NCI-H526 treated with DMSO at 0.1 percent for 48 hours (cell line): ENCODE measurements at regions not wholly inside any gene's neighbourhood (a gene's known extent, or its start where the extent isn't known, plus 50 kb on each side); places are given as distances from the start of the nearest gene placed in this dataset.
"Not testable (repeated sequence)": the region's sequence is repeated elsewhere in the genome, so short reads cannot be mapped to it uniquely, and the experiment has no call there.

Experiments used
- DNase-seq: peaks from one replicate; lab custom pipeline; 2025; lab: John Stamatoyannopoulos, UW

DNA sequence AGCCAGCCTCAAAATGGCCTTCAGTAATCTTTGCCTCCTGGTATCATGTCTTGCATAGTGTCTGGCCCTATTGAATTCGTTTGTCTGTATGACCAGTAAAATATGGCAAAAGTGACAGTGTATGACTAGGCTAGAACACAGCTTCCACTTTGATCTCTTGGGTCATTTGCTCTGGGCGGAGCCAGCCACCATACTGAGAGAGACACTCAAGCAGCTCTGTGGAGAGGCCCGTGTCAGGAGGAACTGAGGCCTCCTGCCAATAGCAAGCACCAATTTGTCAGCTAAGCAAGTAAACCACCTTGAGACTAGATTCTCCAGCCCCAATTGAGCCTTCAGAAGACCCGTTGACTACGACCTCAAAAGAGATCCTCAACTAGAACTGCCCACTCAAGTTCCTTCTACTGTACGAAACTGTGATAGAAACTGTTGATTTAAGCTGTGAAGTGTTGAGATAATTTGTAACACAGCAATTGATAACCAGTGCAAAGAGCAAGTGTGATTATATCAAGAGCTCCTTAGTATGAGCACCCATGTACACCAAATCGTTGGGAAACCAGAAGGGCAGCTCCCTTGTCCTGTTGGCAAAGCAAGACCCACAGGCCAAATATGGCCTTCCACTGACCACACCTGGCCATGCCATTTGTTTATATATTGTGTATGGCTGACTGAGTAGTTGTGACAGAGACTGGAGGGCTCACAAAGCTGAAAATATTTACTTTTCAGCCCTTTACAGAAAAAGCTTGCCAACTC lies 52.7 kb upstream of the SERBP1 start:
- no peak for DNase-seq

GRCh38 chr1:67484492-67484891 lies 54.3 kb upstream of the SERBP1 start:
- no peak for DNase-seq

DNA sequence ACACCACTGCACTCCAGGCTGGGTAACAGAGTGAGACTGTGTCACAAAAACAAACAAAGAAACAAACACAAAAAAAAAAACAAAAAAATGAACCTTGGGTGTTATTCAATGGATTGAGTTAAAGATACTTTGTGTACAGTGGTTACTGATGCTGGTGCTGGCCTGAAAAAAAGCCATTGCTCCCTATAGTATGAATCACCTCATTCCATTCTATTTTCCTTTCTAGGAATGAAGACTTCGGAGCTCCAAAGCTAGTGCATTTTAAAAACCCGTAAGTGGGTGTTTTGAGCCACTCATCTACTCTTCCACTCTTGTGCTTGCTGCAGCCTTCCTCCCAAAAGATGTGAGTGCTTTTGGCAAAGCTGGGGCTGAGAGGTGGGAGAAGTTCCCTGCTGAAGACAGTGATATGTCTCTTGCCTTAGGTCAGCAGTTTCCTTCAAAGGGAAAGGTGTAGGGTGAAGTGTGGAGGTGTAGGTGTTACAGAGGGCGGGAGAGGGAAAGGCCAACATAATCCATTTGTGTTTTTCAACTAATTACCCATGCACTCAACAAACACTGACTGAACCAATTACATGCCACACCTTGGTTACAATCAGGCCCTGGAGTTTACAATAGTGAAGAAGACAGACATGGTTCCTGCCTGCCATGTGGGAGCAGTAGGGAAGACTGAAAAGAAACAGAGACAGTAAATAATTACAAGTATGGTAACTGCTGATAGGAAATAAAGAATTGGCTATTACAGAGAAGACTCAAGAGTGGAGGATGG lies 55.0 kb upstream of the SERBP1 start:
- DNase-seq, result no peak

GRCh38 chr1:67489643-67490042 lies 59.4 kb upstream of the SERBP1 start:
- DNase-seq, result peak; percentile 77

GRCh38 chr1:67491280-67491679 lies 61.1 kb upstream of the SERBP1 start:
- DNase-seq, result no peak

DNA sequence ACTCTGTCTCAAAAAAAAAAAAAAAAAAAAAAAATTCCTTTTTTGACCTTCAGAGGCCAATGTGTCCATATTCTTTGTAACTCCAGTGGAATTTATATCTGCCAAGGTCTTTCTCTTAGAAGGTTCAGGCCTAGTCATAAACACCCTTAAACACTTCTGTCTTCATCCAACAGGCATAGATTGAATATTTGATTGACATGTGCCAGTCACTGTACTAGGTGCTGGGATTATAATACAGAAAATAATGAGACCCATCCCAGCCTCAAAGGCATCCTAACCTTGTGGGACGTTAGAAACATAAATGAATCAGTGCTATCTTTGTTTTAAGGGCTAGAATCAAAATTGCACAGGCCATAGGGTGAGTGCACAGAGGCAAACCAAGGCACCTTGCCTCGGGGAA lies 62.9 kb upstream of the SERBP1 start:
- DNase-seq, result no peak

DNA sequence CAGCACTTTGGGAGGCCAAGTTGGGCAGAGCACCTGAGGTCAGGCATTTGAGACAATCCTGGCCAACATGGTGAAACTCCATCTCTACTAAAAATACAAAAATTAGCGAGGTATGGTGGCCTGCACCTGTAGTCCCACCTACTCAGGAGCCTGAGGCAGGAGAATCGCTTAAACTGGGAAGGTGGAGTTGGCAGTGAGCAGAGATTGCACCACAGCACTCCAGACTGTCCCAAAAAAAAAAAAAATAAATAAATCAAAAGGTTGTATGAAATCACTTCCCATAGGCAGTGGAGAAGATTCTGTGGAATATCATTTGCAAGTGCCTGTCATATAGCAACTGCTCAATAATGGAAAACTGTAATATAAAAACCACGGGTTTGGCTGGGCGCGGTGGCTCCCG lies 65.1 kb upstream of the SERBP1 start:
- DNase-seq, result no peak

DNA sequence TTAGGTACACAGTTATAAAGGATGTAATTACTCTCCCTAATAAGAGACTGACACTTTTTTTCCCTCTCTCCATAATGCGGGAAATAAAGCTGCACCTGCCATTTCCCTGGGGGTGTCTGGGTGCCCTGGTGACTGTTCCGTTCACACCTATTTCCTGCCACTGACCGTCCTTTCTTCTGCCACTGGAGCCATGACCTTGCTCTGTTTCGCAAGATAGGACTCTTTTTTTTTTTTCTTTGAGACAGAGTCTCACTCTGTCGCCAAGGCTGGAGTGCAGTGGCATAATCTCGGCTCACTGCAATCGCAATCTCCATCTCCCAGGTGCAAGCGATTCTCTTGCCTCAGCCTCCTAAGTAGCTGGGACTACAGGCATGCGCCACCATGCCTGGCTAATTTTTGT lies 66.1 kb upstream of the SERBP1 start:
- DNase-seq, result no peak

DNA sequence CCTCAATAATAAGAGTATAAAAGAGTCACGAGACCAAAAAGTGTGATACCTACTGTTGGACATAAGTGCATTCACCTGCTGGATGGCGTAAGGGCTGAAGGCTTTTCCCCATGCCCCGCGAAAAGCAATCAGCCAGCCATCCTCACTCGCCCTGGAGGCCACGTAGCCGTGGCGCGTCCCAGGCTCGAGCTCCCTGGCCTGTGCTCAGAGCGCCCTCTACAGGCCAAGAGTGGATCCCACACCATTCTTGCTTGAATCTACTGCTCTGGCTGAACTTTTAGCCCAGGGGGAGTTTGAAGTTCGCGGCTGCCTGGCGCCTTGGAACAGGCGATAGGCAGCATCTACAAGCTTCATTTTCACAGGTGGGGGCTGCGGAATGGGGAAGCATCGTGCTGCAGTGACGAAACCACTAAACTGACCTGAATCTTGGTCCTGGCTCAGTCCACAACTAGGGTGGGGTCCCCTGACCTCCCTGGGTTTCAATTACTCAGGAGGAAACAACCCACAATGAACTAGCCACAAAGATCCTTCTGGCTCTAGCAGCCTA lies 70.3 kb upstream of the SERBP1 start:
- DNase-seq, result peak; percentile 84

DNA sequence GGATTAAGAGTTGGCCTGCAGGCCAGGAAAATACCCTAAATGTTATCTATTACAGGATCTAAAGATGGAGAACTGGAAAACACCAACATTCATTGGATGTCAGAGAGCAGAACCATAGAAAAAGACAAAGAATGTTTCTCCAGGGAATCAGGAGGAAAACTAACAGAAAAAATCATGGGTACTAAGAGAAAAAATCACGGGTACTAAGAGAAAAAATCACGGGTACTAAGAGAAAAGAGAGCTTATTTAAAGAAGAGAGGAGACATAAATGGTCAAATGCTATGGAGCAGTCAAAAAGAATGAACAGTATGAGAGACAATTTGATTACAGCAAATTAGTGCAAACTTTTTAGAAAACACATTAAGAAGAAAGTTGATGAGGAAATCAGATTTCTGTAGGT lies 73.8 kb upstream of the SERBP1 start:
- DNase-seq, result no peak

- not testable (repeated sequence) for DNase-seq
Measured at GRCh38 chr1:67513392-67514294, 83.4 kb upstream of the SERBP1 start.

DNA sequence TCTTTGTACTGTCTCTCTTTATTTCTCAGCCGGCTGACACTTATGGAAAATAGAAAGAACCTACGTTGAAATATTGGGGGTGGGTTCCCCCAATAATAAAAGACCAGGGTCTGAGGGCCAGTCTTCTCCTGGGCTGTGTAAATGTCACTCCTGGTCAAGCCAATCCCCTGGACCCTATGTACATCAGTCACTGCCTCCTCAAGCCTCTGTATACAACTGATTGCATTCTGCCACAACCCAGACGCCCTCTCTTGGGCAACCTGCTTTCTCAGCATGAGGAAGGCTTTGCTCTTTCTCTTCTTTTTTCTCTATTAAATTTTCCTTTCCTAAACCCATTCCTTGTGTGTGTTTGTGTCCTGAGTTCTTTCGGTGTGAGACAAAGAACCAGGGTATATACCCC lies 84.1 kb upstream of the SERBP1 start:
- DNase-seq, result no peak

DNA sequence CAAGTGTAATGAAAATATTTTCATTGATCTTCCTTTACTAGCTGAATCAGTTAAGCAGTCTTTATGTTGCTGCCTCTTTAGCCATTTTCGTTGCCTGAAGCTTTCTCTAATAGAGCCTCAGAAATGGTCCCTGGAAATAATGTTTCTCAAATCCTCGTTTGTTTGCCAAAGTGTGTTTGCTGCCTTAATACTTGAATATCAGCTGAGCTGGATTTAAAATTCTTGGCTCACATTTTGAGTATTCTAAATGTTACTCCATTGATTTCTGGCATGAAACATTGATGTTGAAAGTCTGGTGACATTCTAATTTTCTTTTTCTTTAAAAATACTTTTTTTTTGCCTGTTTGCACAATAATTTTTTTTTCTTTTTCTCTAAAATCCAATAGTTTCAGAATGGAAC lies 84.6 kb upstream of the SERBP1 start:
- no peak for DNase-seq

- DNase-seq, result no peak
Measured at GRCh38 chr1:67515324-67516080, 85.3 kb upstream of the SERBP1 start.

DNA sequence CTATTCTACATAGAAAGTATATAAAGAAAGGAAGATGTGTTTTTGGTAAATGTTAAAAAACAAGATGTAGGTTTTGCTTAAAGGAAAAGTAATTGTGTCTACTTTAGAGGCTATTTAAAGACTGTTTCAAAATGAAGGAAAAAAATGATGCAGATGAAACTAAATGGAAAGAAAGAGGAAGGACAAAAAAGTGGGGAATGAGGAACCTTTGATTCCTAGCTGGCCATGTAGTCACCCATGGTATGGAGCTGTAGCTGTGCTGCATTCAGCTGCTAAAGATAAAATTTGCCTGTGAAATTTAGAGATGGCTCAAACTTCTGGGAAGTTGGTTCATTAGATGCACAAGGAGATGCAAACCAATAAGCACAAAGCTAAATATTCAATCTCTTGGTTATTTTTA lies 86.8 kb upstream of the SERBP1 start:
- no peak for DNase-seq

DNA sequence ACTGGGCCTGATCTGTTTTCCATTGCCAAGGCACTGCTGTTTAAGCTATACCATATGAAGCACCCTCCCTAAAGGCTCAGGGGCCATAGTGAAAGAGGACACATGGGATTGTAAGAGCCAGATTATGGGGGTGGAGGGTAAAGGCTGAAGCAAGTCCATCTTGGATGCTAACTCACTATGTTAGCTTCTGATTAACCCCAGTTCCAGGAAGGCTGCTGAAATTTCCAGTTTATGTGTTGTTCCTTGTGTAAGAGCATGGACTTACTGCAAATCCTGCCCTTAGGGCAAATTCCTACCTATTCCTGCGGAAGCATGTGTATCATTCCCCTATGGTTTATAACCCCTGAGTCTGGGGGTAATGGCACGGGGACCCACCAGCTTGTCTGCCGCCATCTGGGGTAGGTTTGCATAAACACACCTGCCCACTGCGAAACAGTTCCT lies 91.8 kb upstream of the SERBP1 start:
- DNase-seq, result no peak

- no peak for DNase-seq
Measured at GRCh38 chr1:67522793-67523192, 92.6 kb upstream of the SERBP1 start.

DNA sequence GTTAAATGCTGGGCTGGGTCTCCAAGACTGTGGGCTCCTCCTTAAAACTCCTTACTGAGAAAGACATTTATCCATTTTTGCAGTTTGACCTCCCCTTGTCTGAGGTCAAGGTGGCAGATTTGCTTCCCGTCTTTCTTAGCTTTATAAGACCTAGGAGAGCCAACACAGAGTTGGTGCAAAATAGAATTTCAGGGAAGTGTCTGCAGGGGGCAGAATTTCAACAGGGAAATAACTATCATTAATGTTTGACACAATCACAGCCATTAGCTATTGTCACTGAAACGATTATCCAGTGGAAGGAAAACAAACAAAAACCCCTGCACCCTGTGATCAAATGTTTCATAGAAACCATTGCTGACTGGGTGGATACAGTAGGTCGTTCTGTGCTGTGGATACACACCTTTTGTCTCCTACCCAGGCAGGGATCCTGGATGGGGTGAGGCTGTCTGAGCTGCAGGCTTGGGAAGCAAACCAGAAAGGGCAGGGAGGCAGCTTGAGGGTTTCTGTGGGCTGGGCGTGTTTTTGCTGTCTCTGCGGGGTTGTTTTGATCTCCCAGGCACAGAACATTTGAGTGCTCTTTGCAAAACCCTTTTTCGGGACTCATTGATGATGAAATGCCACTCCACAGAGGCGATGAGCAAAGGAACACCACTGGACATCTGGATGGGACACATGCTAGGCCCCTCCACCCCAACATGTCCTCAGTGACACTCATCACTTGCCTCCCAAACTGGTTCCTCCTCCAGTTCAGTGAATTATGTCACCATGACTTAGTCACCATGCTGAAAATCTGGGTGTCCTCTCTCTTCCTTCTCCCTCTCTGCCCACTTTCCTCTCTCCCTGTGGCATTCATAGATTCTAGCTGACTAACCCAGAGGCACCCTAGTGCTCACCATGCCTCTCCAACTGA lies 94.2 kb upstream of the SERBP1 start:
- DNase-seq, result no peak

- no peak for DNase-seq
Measured at GRCh38 chr1:67525053-67525760, 95.0 kb upstream of the SERBP1 start.

- no peak for DNase-seq
Measured at GRCh38 chr1:67528141-67528540, 97.9 kb upstream of the SERBP1 start.
